ENCODE measurements at regions not wholly inside any gene's neighbourhood (a gene's known extent, or its start where the extent isn't known, plus 50 kb on each side); places are given as distances from the start of the nearest gene placed in this dataset.

DNA sequence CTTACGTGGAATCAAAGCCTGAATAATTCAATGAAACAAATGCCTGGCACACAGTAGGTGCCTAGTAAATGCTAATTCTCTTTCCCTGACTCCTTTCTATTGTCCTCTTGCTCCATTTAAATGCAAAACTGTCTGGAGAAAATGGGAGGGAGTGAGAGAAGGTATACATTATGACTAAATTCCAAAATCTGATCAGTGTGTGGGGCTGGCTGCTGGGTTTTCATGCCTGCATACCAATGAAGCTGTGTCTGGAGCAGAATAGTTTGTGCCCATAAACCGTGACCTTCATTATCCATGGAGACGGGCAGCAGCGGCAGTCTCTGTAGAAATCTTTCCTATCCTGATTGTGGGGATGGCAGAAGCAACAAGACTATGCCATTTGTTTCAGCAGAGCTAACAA is 223.4 kb upstream of the ZBED5 start:
- Histone ChIP-seq H3K4me1 (ENCODE audit: control insufficient read depth in 2 of 2, insufficient read depth in 2 of 2, low read length in 2 of 2) (peaks cover 0 to 7% of the 10 kb centered on the region in 2 donors), H3K4me3 (ENCODE audit: low read length in 2 of 2) (no peak overlapping the region), H3K9me3 (ENCODE audit: control insufficient read depth in 2 of 2, insufficient read depth in 1 of 2, low read length in 1 of 2) (no peaks in the 10 kb centered on the region), H3K27me3 (ENCODE audit: control insufficient read depth in 2 of 2, insufficient read depth in 1 of 2, low read length in 1 of 2) (no peaks in the 10 kb centered on the region), H3K27ac (ENCODE audit: low read depth in 1 of 2, low read length in 1 of 2) (no peak overlapping the region), H3K36me3 (ENCODE audit: control insufficient read depth in 2 of 2, insufficient read depth in 2 of 2, low read length in 1 of 2) (no peaks in the 10 kb centered on the region)
- 91% methylated on average over 4 of the region's 4 CpGs for WGBS
- no peak for DNase-seq (ENCODE audit: low read depth in 6 of 9, low spot score in 9 of 9)

GRCh38 chr11:11078344-11079086 is 220.7 kb upstream of the ZBED5 start:
- WGBS: 95% methylated on average over 4 of the region's 4 CpGs
- no peak for DNase-seq (ENCODE audit: low read depth in 6 of 9, low spot score in 9 of 9)
- no peak overlapping the region for H3K27ac ChIP-seq (ENCODE audit: low read depth in 1 of 2, low read length in 1 of 2)

DNA sequence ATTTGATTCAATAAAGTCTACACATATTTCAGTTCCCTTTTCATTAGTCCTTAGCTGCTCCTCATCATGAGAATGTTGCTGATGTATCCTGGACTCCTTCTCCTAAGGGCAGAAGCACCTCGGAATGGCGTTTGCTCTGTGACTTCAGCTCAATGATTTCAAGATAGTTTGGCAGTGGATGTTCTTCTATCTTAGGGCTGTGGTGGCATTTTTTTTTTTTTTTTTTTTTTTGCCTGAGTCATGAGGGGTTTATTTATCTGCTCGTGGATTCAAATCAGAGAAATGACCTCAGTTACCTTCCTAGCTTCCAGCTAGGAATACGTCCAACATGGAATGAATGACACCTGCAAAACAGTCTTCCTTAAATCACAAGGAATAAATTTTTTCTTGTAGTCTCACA is 220.0 kb upstream of the ZBED5 start:
- Histone ChIP-seq H3K9me3 (ENCODE audit: control insufficient read depth in 2 of 2, insufficient read depth in 1 of 2, low read length in 1 of 2) (no peaks in the 10 kb centered on the region), H3K36me3 (ENCODE audit: control insufficient read depth in 2 of 2, insufficient read depth in 2 of 2, low read length in 1 of 2) (no peaks in the 10 kb centered on the region), H3K4me3 (ENCODE audit: low read length in 2 of 2) (no peak overlapping the region), H3K27ac (ENCODE audit: low read depth in 1 of 2, low read length in 1 of 2) (no peak overlapping the region), H3K4me1 (ENCODE audit: control insufficient read depth in 2 of 2, insufficient read depth in 2 of 2, low read length in 2 of 2) (peaks cover 0 to 19% of the 10 kb centered on the region in 2 donors), H3K27me3 (ENCODE audit: control insufficient read depth in 2 of 2, insufficient read depth in 1 of 2, low read length in 1 of 2) (no peaks in the 10 kb centered on the region)
- DNase-seq (ENCODE audit: low read depth in 6 of 9, low spot score in 9 of 9): no peak
- 88% methylated on average over 4 of the region's 4 CpGs for WGBS

More at GRCh38 chr11:11078344-11079086, 220.7 kb upstream of the ZBED5 start:
- Histone ChIP-seq H3K9me3 (ENCODE audit: control insufficient read depth in 2 of 2, insufficient read depth in 1 of 2, low read length in 1 of 2) (no peaks in the 10 kb centered on the region), H3K4me1 (ENCODE audit: control insufficient read depth in 2 of 2, insufficient read depth in 2 of 2, low read length in 2 of 2) (peaks cover 0 to 19% of the 10 kb centered on the region in 2 donors), H3K27me3 (ENCODE audit: control insufficient read depth in 2 of 2, insufficient read depth in 1 of 2, low read length in 1 of 2) (no peaks in the 10 kb centered on the region), H3K4me3 (ENCODE audit: low read length in 2 of 2) (no peak overlapping the region), H3K36me3 (ENCODE audit: control insufficient read depth in 2 of 2, insufficient read depth in 2 of 2, low read length in 1 of 2) (no peaks in the 10 kb centered on the region)

DNA sequence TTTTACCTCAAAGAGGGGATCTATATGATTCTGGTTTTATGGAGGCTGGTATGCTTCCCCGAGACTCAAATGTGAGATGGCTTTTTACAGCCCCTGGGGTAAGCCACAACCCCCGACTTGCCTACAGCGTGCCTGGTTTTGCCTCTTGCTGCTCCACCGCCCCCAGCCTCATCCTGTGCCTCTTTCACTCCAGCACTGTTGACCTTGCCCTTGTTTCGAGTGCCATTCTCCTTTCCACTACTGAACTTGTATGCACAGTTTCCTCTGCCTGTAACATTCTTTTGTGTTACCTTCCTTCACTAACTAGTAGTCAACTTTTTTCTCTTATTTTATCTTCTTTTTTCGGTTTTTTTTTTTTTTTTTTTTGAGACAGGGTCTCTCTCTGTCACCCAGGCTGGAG is 219.0 kb upstream of the ZBED5 start:
- no peaks in the 10 kb centered on the region for H3K9me3 ChIP-seq (ENCODE audit: control insufficient read depth in 2 of 2, insufficient read depth in 1 of 2, low read length in 1 of 2)
- WGBS: 85% methylated on average over 6 of the region's 6 CpGs
- H3K27ac ChIP-seq (ENCODE audit: low read depth in 1 of 2, low read length in 1 of 2): no peak overlapping the region
- no peak overlapping the region for H3K4me3 ChIP-seq (ENCODE audit: low read length in 2 of 2)
- H3K4me1 ChIP-seq (ENCODE audit: control insufficient read depth in 2 of 2, insufficient read depth in 2 of 2, low read length in 2 of 2): peaks cover 0 to 19% of the 10 kb centered on the region in 2 donors
- no peaks in the 10 kb centered on the region for H3K36me3 ChIP-seq (ENCODE audit: control insufficient read depth in 2 of 2, insufficient read depth in 2 of 2, low read length in 1 of 2)
- H3K27me3 ChIP-seq (ENCODE audit: control insufficient read depth in 2 of 2, insufficient read depth in 1 of 2, low read length in 1 of 2): no peaks in the 10 kb centered on the region
- DNase-seq (ENCODE audit: low read depth in 6 of 9, low spot score in 9 of 9): peak in 4 of 9 donors; percentile 8 to 42 (median 13)

DNA sequence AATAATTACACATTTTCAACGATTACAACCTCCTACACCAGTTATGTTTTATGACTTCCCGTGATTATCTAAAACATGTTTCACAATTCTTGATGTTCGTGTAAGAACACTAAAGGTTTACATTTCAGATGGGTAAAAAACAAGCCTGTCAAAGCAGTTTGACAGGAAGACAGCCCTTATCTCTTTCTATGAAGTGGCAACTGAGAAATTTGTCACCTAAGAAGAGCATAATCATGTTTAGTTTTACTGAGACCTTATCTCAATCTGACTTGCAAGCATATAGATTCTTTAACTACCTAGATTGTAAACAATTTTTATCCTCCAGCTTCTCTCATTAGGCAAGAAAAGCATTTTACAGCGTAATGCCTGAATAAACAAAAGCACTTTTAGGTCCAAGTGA is 218.4 kb upstream of the ZBED5 start:
- Histone ChIP-seq H3K27me3 (ENCODE audit: control insufficient read depth in 2 of 2, insufficient read depth in 1 of 2, low read length in 1 of 2) (no peaks in the 10 kb centered on the region), H3K9me3 (ENCODE audit: control insufficient read depth in 2 of 2, insufficient read depth in 1 of 2, low read length in 1 of 2) (no peaks in the 10 kb centered on the region), H3K27ac (ENCODE audit: low read depth in 1 of 2, low read length in 1 of 2) (no peak overlapping the region), H3K4me1 (ENCODE audit: control insufficient read depth in 2 of 2, insufficient read depth in 2 of 2, low read length in 2 of 2) (peaks cover 0 to 19% of the 10 kb centered on the region in 2 donors), H3K4me3 (ENCODE audit: low read length in 2 of 2) (no peak overlapping the region), H3K36me3 (ENCODE audit: control insufficient read depth in 2 of 2, insufficient read depth in 2 of 2, low read length in 1 of 2) (no peaks in the 10 kb centered on the region)
- peak in 7 of 9 donors; percentile 8 to 58 (median 16) for DNase-seq (ENCODE audit: low read depth in 6 of 9, low spot score in 9 of 9)
- WGBS: 73% methylated on average over 4 of the region's 4 CpGs

DNA sequence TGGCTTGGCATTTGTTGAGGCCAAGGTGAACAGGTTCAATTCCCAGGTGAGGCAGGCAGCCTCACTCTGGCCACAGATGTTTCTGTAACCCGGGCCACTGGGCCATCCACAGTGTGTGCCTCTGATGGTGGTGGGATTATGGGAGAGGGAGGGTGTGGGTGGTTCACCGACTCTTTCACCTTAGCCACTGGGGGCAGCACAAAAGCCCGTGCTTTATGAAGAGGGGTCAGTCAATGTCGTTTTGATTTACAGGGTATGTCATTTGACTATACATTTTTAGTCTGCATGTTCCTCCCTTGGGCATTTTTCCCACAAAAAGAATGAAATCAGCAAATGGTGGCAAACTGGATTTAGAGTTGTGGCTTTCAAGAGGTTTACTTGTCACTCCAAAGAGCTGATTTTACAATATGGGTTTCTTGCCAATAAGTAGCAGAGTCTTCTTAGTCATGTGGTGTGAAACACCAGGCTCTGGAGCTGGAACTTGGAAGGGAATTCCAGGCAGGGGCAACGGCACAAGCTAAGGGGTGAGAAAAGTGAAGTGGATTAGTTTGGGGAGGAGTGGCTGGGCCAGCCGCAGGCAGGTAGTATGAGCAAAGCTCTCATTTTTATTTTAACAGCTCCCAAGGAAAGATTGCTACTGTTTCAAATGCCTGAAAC is 217.8 kb upstream of the ZBED5 start:
- H3K4me1 ChIP-seq (ENCODE audit: control insufficient read depth in 2 of 2, insufficient read depth in 2 of 2, low read length in 2 of 2): peaks cover 0 to 19% of the 10 kb centered on the region in 2 donors
- 85% methylated on average over 6 of the region's 6 CpGs for WGBS
- no peaks in the 10 kb centered on the region for H3K9me3 ChIP-seq (ENCODE audit: control insufficient read depth in 2 of 2, insufficient read depth in 1 of 2, low read length in 1 of 2)
- no peak overlapping the region for H3K27ac ChIP-seq (ENCODE audit: low read depth in 1 of 2, low read length in 1 of 2)
- DNase-seq (ENCODE audit: low read depth in 6 of 9, low spot score in 9 of 9): no peak
- no peaks in the 10 kb centered on the region for H3K36me3 ChIP-seq (ENCODE audit: control insufficient read depth in 2 of 2, insufficient read depth in 2 of 2, low read length in 1 of 2)
- no peaks in the 10 kb centered on the region for H3K27me3 ChIP-seq (ENCODE audit: control insufficient read depth in 2 of 2, insufficient read depth in 1 of 2, low read length in 1 of 2)
- H3K4me3 ChIP-seq (ENCODE audit: low read length in 2 of 2): no peak overlapping the region

GRCh38 chr11:11074686-11075335 is 217.0 kb upstream of the ZBED5 start:
- H3K36me3 ChIP-seq (ENCODE audit: control insufficient read depth in 2 of 2, insufficient read depth in 2 of 2, low read length in 1 of 2): no peaks in the 10 kb centered on the region
- no peak overlapping the region for H3K27ac ChIP-seq (ENCODE audit: low read depth in 1 of 2, low read length in 1 of 2)
- WGBS: 95% methylated on average over 11 of the region's 11 CpGs
- no peaks in the 10 kb centered on the region for H3K9me3 ChIP-seq (ENCODE audit: control insufficient read depth in 2 of 2, insufficient read depth in 1 of 2, low read length in 1 of 2)
- peaks cover 0 to 19% of the 10 kb centered on the region in 2 donors for H3K4me1 ChIP-seq (ENCODE audit: control insufficient read depth in 2 of 2, insufficient read depth in 2 of 2, low read length in 2 of 2)
- DNase-seq (ENCODE audit: low read depth in 6 of 9, low spot score in 9 of 9): no peak
- no peak overlapping the region for H3K4me3 ChIP-seq (ENCODE audit: low read length in 2 of 2)
- H3K27me3 ChIP-seq (ENCODE audit: control insufficient read depth in 2 of 2, insufficient read depth in 1 of 2, low read length in 1 of 2): no peaks in the 10 kb centered on the region

DNA sequence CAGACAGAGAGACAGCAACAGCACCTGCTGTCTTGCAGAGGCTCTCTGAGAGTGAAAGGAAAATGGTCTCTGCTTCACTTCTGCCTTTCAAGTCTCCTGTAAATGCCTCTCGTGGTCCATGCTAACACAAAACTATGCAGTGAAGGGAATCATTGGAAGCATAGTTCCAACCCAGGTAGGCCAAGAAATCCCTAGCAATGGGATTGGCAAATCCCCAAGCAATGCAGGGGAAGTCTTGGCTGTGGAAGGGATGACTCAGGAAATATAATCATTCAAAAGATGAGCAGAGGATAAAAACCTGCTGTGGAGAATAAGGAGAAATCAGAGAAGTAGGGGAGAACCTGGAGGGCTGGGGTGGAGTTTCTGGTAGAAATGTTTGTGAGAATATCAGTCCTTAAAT is 216.1 kb upstream of the ZBED5 start:
- no peaks in the 10 kb centered on the region for H3K27me3 ChIP-seq (ENCODE audit: control insufficient read depth in 2 of 2, insufficient read depth in 1 of 2, low read length in 1 of 2)
- H3K36me3 ChIP-seq (ENCODE audit: control insufficient read depth in 2 of 2, insufficient read depth in 2 of 2, low read length in 1 of 2): no peaks in the 10 kb centered on the region
- H3K9me3 ChIP-seq (ENCODE audit: control insufficient read depth in 2 of 2, insufficient read depth in 1 of 2, low read length in 1 of 2): no peaks in the 10 kb centered on the region
- H3K4me1 ChIP-seq (ENCODE audit: control insufficient read depth in 2 of 2, insufficient read depth in 2 of 2, low read length in 2 of 2): peaks cover 0 to 19% of the 10 kb centered on the region in 2 donors
- H3K4me3 ChIP-seq (ENCODE audit: low read length in 2 of 2): no peak overlapping the region
- 89% methylated on average over 1 of the region's 1 CpG for WGBS
- no peak overlapping the region for H3K27ac ChIP-seq (ENCODE audit: low read depth in 1 of 2, low read length in 1 of 2)
- no peak for DNase-seq (ENCODE audit: low read depth in 6 of 9, low spot score in 9 of 9)

DNA sequence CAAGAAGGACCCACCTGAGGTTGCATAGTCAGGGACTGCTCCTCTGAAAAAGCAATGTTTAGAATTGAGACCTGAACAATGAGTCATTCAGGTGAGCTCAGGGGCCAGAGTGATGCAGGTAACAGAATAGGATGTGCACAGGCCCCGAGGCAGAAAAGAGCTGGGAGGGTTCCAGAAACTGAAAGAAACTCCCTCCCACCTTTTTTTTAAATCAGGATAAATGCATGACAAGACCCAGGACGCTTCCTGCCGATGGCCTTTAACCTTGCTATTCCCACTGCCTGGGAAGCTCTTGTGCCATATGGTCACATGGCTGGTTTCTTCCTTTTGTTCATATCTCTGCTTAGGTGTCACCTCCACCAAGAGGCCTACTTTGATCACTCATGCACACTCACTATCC is 214.2 kb upstream of the ZBED5 start:
- no peaks in the 10 kb centered on the region for H3K27me3 ChIP-seq (ENCODE audit: control insufficient read depth in 2 of 2, insufficient read depth in 1 of 2, low read length in 1 of 2)
- H3K4me3 ChIP-seq (ENCODE audit: low read length in 2 of 2): no peak overlapping the region
- peaks cover 0 to 14% of the 10 kb centered on the region in 2 donors for H3K4me1 ChIP-seq (ENCODE audit: control insufficient read depth in 2 of 2, insufficient read depth in 2 of 2, low read length in 2 of 2)
- no peaks in the 10 kb centered on the region for H3K9me3 ChIP-seq (ENCODE audit: control insufficient read depth in 2 of 2, insufficient read depth in 1 of 2, low read length in 1 of 2)
- no peaks in the 10 kb centered on the region for H3K36me3 ChIP-seq (ENCODE audit: control insufficient read depth in 2 of 2, insufficient read depth in 2 of 2, low read length in 1 of 2)
- DNase-seq (ENCODE audit: low read depth in 6 of 9, low spot score in 9 of 9): no peak
- 93% methylated on average over 3 of the region's 3 CpGs for WGBS
- no peak overlapping the region for H3K27ac ChIP-seq (ENCODE audit: low read depth in 1 of 2, low read length in 1 of 2)

Measured in thymus (tissue), 11 donors.